Subcutaneous abdominal adipose tissue (tissue), 5 donors: ENCODE measurements at regions not wholly inside any gene's neighbourhood (a gene's known extent, or its start where the extent isn't known, plus 50 kb on each side); places are given as distances from the start of the nearest gene placed in this dataset.

Source experiments
- H3K27ac ChIP-seq: one replicate; pipeline ENCODE4 v1.7.0; 2013; ENCODE audit warnings: low read depth, mild to moderate bottlenecking, inconsistent platforms, low read length, moderate library complexity
- H3K27me3 ChIP-seq, 5 donors: one replicate each; pipeline ENCODE4 v1.7.0; 2013; ENCODE audit warnings: low read length in 5 of 5, inconsistent platforms in 1 of 5; ENCODE audit not compliant: control insufficient read depth in 5 of 5, insufficient read depth in 4 of 5
- H3K36me3 ChIP-seq, 5 donors: one replicate each; pipeline ENCODE4 v1.7.0; 2013; ENCODE audit warnings: low read length in 5 of 5; ENCODE audit not compliant: control insufficient read depth in 5 of 5, insufficient read depth in 5 of 5
- H3K4me1 ChIP-seq, 5 donors: one replicate each; pipeline ENCODE4 v1.7.0; 2013; ENCODE audit warnings: low read length in 5 of 5, mild to moderate bottlenecking in 3 of 5, moderate library complexity in 1 of 5; ENCODE audit not compliant: control insufficient read depth in 5 of 5, insufficient read depth in 5 of 5
- H3K4me3 ChIP-seq, 5 donors: one replicate each; pipeline ENCODE4 v1.7.0; 2013; ENCODE audit warnings: low read length in 5 of 5, low read depth in 1 of 5
- H3K9ac ChIP-seq, 5 donors: one replicate each; pipeline ENCODE4 v1.7.0; 2013; ENCODE audit warnings: low read length in 5 of 5, mild to moderate bottlenecking in 4 of 5, moderate library complexity in 3 of 5
- H3K9me3 ChIP-seq, 5 donors: one replicate each; pipeline ENCODE4 v1.7.0; 2013; ENCODE audit warnings: low read length in 5 of 5; ENCODE audit not compliant: control insufficient read depth in 5 of 5
- donor health status: healthy.
- donor health status: healthy.
- donor health status: healthy.
- donor health status: healthy.
- donor health status: healthy.

GRCh38 chr17:45677770-45678169, 106.3 kb upstream of the CRHR1 start:
- H3K4me1 ChIP-seq: no peaks in the 10 kb centered on the region
- H3K27ac ChIP-seq: no peak overlapping the region
- no peaks in the 10 kb centered on the region for H3K36me3 ChIP-seq
- peaks cover 0 to 8% (median 5%) of the 10 kb centered on the region in 5 donors for H3K27me3 ChIP-seq
- H3K9me3 ChIP-seq: peaks cover 4 to 18% (median 16%) of the 10 kb centered on the region in 5 donors
- no peak overlapping the region for H3K4me3 ChIP-seq
- no peak overlapping the region for H3K9ac ChIP-seq

- Histone ChIP-seq H3K27me3 (peaks cover 0 to 8% (median 5%) of the 10 kb centered on the region in 5 donors), H3K9ac (no peak overlapping the region), H3K27ac (no peak overlapping the region), H3K36me3 (no peaks in the 10 kb centered on the region), H3K4me3 (no peak overlapping the region), H3K9me3 (peaks cover 4 to 18% (median 16%) of the 10 kb centered on the region in 5 donors), H3K4me1 (no peaks in the 10 kb centered on the region)
Observed at GRCh38 chr17:45679426-45679825, 104.7 kb upstream of the CRHR1 start.

GRCh38 chr17:45680360-45680759, 103.8 kb upstream of the CRHR1 start:
- no peak overlapping the region for H3K9ac ChIP-seq
- H3K27me3 ChIP-seq: peaks cover 0 to 8% (median 6%) of the 10 kb centered on the region in 5 donors
- no peaks in the 10 kb centered on the region for H3K4me1 ChIP-seq
- peaks cover 4 to 17% (median 16%) of the 10 kb centered on the region in 5 donors for H3K9me3 ChIP-seq
- no peaks in the 10 kb centered on the region for H3K36me3 ChIP-seq
- no peak overlapping the region for H3K27ac ChIP-seq
- no peak overlapping the region for H3K4me3 ChIP-seq

DNA sequence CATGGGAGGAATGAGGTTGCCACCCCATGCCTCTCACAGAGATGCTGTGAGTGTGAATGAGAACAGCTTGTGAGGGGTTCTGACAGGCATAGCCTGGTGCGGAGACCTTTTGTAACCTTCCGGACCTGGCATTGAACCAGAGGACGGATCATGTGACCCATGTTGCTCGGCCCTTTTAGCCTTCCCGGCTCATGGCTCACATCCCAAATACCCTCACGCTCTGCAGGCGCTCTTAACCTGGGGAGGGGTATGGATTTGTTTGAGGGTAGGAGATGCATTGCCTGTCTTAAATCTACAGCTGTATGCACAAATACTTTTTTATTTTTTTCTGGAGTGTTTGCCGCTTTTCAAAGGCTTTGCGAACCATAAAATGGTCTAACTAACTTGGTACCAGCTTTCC, 102.4 kb upstream of the CRHR1 start:
- Histone ChIP-seq H3K36me3 (no peaks in the 10 kb centered on the region), H3K27me3 (peaks cover 2 to 8% (median 8%) of the 10 kb centered on the region in 5 donors), H3K9ac (no peak overlapping the region), H3K9me3 (peaks cover 0 to 13% (median 11%) of the 10 kb centered on the region in 5 donors), H3K27ac (no peak overlapping the region), H3K4me1 (no peaks in the 10 kb centered on the region), H3K4me3 (no peak overlapping the region)

GRCh38 chr17:45686250-45686649, 97.9 kb upstream of the CRHR1 start:
- Histone ChIP-seq H3K27ac (no peak overlapping the region), H3K36me3 (no peaks in the 10 kb centered on the region), H3K27me3 (peaks cover 7 to 25% (median 15%) of the 10 kb centered on the region in 5 donors), H3K9me3 (no peaks in the 10 kb centered on the region), H3K4me1 (no peaks in the 10 kb centered on the region), H3K9ac (no peak overlapping the region), H3K4me3 (no peak overlapping the region)

GRCh38 chr17:45687594-45687993, 96.5 kb upstream of the CRHR1 start:
- Histone ChIP-seq H3K36me3 (no peaks in the 10 kb centered on the region), H3K9me3 (no peaks in the 10 kb centered on the region), H3K4me1 (no peaks in the 10 kb centered on the region), H3K4me3 (no peak overlapping the region), H3K27me3 (peaks cover 10 to 32% (median 18%) of the 10 kb centered on the region in 5 donors), H3K27ac (no peak overlapping the region), H3K9ac (no peak overlapping the region)

DNA sequence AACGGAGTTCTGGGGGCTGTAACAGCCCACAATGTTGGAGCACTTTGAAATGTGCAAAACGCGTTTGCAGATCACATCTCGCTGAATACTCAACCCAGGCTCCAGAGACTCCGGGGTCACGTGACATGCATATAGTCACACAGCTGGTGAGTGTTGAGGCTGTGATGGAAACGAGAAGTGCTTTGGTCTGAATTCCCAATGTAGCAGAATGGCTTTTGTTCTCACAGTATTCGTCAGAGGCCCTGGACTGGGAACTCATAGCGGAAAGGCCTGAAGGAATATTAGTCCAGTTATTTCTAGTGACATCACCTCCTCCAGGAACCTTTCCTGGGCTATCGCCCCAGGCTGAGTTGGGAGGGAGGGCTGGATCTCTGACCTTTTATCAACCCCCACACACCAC, 95.8 kb upstream of the CRHR1 start:
- Histone ChIP-seq H3K27ac (no peak overlapping the region), H3K27me3 (peaks cover 11 to 32% (median 18%) of the 10 kb centered on the region in 5 donors), H3K9me3 (no peaks in the 10 kb centered on the region), H3K9ac (no peak overlapping the region), H3K4me1 (no peaks in the 10 kb centered on the region), H3K4me3 (no peak overlapping the region), H3K36me3 (no peaks in the 10 kb centered on the region)

DNA sequence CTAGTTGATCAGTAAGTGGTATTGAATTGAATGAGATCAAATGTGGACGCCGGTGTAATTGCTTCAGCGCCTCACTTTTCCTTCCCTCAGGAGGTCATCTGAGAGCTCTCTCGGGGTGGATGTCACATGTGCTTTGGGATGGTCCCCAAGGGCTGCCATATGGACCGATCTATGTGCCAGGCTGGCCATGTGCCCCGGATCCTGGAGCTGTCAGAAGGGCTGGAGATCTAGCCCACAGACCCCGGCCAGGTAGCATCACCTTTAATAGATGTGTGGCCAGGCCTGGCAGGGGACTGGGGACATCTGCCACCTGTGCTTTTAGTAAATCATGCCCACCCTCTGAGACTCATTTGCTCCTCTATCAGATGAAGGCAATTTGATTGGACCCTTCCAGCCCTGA, 95.3 kb upstream of the CRHR1 start:
- Histone ChIP-seq H3K4me1 (no peaks in the 10 kb centered on the region), H3K27ac (no peak overlapping the region), H3K27me3 (peaks cover 11 to 32% (median 18%) of the 10 kb centered on the region in 5 donors), H3K9ac (no peak overlapping the region), H3K36me3 (no peaks in the 10 kb centered on the region), H3K4me3 (no peak overlapping the region), H3K9me3 (no peaks in the 10 kb centered on the region)

GRCh38 chr17:45689451-45689850, 94.7 kb upstream of the CRHR1 start:
- Histone ChIP-seq H3K4me3 (no peak overlapping the region), H3K27me3 (peaks cover 11 to 32% (median 18%) of the 10 kb centered on the region in 5 donors), H3K9ac (no peak overlapping the region), H3K9me3 (no peaks in the 10 kb centered on the region), H3K4me1 (no peaks in the 10 kb centered on the region), H3K36me3 (no peaks in the 10 kb centered on the region), H3K27ac (no peak overlapping the region)

DNA sequence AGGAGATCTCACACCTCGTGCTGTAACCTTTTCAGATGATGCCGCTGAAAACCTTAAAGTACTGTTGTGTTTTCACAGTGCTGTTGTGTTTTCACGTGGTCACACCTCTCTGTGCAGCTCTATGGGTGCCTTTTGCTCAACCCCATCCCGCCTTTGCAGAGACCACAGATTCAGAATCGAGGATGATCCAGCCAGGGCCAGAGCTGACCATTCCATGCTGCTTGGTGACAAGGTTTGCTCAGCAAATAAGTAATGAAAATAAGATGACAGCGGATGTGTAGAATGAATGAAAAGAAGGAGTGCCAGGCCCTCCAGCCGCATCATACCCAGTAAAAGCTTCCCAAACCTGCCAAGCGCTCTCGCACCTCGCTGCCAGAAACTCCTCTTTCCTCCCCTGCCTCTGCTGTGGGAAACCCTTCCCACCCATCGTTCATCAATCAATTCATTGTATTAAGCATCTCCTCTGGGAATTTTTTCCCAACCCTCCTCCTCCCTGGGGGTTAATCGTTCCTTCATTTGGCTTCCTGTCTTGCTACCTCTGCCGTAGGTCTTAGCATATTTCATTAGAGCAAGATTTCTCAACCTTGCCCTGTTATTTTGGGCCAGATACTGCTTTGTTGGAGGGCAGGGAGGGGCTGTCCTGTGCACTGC, 93.4 kb upstream of the CRHR1 start:
- Histone ChIP-seq H3K27me3 (peaks cover 11 to 38% (median 15%) of the 10 kb centered on the region in 5 donors), H3K9me3 (no peaks in the 10 kb centered on the region), H3K4me1 (no peaks in the 10 kb centered on the region)

More for the DNA sequence above, 93.4 kb upstream of the CRHR1 start:
- Histone ChIP-seq H3K4me3 (no peak overlapping the region), H3K36me3 (no peaks in the 10 kb centered on the region), H3K9ac (no peak overlapping the region), H3K27ac (no peak overlapping the region)
